Fibroblast of skin of scalp (primary cell): ENCODE measurements at regions not wholly inside any gene's neighbourhood (a gene's known extent, or its start where the extent isn't known, plus 50 kb on each side); places are given as distances from the start of the nearest gene placed in this dataset.

ENCODE experiments used
- DNase-seq: peaks from one replicate; pipeline ENCODE4 v3.0.0-alpha.2; 2013

DNA sequence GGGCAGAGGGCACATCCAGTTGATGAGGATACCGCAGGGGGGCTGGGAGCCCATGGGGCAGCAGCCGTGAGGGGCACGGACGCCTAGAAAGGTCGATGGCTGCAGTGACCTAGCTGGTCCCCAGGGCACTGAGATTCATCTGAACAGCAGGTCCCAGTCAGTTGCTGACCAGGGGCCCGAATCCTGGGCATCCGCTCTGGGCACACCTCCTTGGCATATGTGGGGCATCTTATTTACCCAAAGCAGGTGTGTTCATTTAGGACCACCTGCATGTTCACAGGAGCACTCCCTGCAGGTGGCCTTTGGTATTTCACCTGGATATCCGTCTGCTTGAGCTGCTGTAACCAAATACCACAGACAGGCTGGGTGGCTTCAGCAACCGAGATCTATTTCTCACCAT is 72.0 kb upstream of the ODC1 start:
- no peak for DNase-seq

DNA sequence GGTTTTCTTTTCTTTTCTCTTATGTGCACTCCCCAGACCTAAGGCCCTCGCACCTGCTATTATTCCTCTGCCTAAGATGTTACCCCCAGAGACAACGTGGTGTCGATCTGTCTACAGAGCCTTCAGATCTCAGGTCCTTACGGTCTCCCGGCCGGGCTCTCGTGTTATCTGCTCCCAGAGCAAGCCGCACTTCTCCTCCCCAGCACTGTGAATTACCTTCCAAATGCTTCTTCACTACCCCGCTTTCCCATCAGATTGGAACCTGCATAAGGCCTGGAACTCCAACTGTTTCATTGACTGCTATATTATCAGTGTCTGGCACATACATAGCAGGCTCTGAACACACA is 71.2 kb upstream of the ODC1 start:
- no peak for DNase-seq

- no peak for DNase-seq
Measured at GRCh38 chr2:10518470-10519393, 70.6 kb upstream of the ODC1 start.

DNA sequence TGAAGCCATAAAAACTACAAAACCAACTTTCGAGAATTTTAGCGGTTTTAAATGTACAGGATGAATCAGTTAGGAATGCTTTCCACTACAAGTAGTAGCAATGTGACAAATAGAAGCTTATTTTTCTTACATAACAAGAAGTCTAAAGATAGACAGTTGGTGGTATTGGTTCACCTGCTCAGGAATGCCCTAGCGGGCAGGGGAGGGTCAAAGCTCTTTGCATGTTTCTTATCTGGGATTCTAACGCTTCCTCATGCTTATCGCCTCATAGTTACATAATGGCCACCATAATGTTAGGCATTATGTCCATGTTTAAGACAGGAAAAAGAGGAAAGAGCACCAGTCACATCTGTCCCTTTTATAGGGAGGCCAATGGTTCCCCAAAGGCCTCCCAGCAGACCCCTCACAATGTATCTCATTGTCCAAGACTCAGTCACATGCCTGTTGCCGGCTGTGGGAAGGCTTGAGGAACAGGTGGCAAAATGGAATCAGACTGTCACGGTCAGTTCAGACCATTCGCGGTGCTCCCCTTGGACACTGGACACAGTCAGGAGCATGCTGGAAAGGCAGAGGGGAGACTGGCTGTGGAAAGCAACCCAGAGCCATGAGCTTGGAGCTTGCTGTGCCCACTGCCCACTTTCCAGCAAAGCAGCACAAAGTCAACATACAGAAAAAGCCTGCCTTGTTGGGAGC is 69.4 kb upstream of the ODC1 start:
- no peak for DNase-seq

DNA sequence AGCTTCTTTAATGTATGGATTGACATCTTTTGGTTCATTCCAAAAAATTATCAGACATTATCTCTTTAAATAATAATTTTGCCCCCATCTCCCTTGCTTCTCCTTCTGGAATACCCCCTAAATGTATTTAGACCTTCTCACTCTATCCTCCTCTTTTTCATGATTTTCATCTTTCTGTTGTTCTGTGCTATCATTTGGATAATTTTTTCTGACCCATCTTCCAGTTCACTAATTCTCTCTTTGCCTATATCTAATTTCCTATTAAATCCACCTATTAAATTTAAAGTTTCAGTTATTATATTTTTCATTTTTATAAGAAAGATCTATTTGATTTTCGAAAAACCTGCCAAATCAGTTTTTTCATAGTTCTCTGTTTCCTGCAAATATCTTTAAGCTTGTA is 67.8 kb upstream of the ODC1 start:
- no peak for DNase-seq

- DNase-seq = peak; percentile 60
Measured at GRCh38 chr2:10514743-10515142, 66.6 kb upstream of the ODC1 start.

DNA sequence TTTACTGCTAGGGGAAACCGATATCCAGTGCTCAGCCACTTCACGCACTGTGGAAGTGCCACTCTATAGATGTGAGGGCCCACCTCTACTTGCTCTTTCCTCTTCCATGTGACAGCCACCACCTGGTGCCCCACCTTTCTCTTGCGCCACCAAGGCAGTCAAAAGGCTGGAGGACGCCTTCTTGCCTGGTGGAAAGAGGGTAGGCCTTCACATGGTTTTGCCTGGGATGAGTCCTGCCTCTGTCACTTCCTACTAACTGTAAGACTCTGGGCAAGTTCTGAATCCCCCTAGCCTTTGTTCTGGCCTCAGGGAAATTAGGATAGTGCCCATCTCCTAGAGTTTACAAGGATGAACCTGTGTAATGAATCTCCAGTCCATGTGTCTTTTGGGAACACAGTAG is 66.1 kb upstream of the ODC1 start:
- no peak for DNase-seq

DNA sequence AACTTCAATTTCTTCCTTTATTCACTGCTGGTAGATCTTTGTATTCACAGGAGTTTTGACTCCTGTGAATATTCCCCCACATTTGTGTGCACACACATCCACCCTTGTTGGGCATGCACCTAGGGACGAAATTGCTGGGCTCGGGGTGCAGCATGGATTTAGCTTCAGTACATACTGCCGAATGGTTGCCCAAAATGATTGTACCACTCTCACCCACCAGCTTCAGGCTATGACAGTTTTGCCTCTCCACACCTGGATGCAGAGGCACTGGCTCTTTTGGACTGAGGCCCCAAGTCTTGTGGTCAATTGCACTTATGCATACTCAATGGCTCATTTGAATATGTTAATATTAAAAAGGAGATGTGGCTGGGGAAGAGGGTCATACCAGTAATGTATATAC is 65.1 kb upstream of the ODC1 start:
- DNase-seq = no peak

DNA sequence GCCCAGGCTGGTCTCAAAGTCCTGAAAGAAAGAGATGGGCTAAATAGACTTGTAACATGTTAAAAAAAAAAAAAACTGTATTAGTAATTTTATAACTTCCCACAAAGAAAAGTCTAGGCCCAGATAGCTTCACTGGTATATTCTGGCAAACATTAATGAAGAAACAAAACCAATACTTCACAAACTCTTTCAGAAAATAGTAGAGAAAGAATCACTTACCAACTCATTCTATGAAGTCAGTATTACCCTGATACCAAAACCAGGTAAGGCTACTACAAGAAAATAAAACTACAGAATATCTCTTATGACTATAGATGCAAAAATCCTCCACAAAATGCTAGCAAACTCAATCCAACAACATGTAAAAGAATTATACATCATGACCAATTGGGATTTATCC is 59.9 kb upstream of the ODC1 start:
- DNase-seq = no peak

- no peak for DNase-seq
Measured at GRCh38 chr2:10507106-10507505, 59.0 kb upstream of the ODC1 start.

DNA sequence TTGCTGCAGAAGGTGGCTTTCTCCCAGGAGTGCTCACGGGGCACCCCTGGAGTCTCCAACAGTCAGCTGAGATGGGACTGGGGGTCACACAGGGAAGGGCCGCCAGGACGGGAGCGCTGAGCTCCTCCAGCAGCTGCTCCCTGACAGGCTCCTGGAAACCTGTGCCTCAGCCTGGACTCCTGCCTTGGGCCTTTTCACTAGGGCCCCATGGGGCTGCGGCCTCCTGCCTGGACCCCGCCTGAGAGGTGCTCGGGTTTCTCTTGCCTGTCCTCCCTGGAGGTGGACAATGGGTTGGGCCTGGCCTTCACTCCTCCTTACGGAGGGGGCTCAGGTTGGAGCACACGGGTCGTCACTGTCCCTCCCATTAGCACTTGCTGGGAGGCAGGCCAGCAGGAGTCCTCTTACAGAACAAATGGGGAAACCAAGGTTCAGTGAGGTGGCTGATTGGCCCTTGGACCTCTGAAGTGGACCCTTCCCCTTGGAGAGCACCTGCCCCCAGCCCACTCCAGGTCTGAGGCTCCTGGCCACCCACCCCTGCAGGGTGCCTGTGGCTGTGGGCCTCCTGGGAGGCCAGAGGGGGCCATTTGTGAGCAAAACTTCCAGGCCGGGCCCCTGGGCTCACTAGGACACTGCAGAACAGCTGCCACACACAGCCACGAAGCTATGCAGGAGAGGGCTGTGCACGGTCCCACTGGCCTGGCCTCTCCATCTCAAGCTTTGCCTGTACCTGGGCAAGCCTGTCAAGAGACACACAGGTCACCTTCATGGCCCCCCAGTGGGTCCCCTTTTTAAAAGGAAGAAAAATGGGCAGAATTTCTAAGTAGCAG is 57.1 kb upstream of the ODC1 start:
- no peak for DNase-seq

DNA sequence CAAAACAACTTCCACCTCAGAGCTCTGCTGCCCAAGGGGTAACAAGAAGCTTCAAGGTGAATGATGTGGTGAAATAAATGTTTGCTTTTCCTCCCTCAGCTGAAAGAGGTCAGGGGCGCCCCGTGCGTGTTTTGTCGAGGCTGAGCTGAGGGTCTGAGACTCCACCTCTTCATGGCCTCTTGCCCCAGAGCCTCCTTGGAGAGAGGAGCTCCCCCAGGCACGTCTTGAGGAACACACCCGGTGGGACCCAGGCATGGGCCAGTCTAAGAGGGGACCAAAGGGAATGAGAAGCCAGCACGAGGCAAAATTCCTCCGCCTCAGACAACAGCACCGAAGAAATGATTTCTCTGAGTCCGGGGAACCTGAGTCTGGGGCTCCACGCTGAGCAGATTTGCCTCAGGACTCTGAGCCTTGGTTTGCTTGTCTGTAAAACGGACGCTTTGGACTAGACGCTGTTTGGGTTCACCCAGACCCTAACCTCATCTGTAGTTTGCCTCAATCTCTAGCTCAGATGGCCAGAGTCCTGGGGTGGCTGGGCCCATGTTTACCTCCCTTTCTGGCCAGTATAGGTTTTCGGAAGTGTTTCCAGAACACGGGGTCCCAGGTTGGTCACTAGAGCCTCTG is 56.4 kb upstream of the ODC1 start:
- no peak for DNase-seq

DNA sequence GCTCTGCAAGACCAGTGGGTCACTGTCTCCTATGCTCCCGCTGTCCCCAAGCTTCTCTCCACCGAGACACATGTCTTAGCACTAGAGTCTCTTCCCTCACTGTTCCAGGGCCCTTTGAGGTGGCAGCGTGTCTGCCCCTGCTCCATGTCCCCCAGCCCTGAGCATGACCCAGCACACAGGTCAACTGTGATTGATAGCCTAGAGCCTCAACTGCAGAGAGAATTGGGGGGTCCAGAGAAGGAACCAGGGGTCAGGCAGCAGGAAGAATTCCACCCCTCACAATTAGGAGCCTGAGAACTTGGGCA is 54.6 kb upstream of the ODC1 start:
- no peak for DNase-seq

- no peak for DNase-seq
Measured at GRCh38 chr2:10501980-10502802, 54.1 kb upstream of the ODC1 start.

DNA sequence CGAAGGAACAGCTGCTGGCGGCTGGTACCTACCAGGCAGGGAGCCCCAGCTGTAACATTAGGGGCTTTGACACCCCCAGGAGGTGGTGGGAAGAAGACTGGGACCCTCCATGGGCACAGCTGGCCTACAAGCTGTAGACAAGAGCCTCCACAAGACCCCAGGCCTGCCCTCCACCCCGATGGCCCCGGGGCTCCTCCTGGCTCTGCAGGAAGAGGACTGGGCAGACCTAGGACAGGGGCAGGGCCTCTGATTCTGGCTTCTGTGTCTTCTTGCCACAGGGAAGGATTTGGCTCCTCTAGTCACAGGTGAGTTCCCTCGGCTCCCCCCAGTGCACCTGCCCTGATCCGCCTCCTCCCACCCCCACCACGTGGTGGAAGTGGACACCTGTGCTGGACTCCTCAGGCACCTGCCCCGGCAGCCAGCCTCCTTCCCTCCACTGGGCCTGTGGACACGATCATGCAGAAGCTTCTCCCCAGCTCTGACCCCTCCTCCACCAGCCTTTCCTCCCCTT is 53.4 kb upstream of the ODC1 start:
- no peak for DNase-seq

DNA sequence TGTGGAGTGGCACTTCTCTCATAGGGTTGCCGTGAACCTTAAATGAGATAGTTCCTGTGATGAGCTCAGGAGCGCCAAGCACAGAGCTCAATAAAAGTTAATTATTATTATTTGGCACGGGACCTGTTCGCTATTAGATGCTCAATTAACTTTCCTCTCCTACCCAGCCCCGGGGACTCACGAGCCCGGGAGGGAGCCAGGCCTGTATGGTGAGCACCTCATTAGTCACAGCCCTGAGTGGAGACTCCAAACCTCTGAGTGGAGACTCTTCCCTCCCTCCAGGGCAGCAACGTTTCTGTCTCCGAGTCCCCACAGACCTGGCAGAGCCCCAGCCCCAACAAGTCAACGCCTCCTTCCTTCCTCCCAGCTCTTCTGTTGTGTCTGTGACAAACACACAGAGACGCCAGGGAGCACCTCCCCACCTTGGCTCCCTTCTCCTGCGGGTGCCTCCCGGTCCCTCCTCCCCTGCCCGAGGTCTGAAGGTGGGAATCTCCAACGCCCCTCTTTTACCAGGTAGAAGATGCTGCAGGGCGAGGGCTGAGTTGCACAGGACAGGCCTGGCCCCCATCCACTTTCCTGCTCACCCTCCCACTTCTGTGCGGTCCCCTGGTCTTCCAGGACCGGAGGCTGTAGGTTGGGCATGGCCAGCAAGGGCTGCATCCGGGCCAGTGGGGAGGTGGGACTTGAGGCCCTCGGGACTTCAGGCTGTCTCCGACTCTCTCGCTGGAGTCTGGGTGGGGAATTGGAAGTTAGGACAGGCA is 52.7 kb upstream of the ODC1 start:
- no peak for DNase-seq

GRCh38 chr2:10499911-10500521 is 51.9 kb upstream of the ODC1 start:
- no peak for DNase-seq

GRCh38 chr2:10499275-10499907 is 51.3 kb upstream of the ODC1 start:
- no peak for DNase-seq

- DNase-seq = no peak
Measured at GRCh38 chr2:10498525-10499274, 50.6 kb upstream of the ODC1 start.
